ENCODE measurements at regions not wholly inside any gene's neighbourhood (a gene's known extent, or its start where the extent isn't known, plus 50 kb on each side); places are given as distances from the start of the nearest gene placed in this dataset.
"Not testable (repeated sequence)": the region's sequence is repeated elsewhere in the genome, so short reads cannot be mapped to it uniquely, and the experiment has no call there.

DNA sequence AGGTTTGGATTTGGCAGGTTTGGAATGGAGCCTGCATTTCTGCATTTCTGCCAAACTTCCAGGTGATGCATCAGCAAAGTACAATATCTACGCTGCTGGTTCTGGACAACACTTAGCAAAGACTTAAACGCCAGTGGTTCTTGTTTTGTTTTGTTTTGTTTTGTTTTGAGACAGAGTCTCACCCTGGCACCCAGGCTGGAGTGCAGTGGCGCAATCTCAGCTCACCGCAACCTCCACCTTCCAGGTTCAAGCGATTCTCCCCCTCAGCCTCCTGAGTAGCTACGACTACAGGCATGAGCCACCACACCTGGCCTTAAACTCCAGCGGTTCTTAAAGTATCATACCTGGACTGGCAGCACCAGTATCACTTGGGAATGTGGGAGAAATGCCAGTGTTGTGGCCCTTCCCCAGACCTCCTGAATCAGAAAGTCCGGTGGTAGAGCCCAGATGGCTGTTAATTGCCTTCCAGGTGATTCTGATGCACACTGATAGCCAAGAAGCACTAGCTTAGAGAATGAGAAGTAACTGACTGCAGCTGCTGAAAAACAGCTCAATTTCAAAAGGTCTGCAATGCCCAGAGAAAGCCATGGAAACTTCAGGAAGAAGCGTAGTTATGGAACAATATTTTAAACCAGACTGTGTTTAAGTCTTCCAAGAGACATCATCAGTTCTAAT, 114.8 kb upstream of the FOXN3 start:
- DNase-seq (ENCODE audit: low read depth in 2 of 2) = no peak

DNA sequence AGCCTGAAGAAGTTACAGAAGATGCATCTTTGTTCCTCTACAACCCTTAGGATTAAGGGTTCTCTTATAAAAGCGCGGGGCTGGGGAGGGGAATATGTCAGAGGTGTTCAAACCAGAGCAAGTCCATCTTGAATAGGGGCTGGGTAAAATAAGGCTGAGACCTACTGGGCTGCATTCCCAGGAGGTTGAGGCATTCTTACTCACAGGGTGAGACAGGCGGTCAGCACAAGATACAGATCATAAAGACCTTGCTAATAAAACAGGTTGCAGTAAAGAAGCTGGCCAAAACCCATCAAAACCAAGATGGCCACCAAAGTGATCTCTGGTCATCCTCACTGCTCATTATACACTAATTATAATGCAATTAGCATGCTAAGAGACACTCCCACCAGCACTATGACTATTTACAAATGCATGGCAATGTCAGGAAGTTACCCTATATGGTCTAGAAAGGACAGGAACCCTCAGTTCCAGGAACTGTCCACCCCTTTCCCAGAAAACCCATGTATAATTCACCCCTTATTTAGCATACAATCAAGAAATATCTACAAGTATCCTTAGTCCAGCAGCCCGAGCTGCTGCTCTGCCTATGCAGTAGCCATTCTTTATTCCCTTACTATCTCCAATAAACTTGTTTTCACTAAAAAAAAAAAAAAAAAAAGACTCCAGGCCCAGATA, 108.1 kb upstream of the FOXN3 start:
- DNase-seq (ENCODE audit: low read depth in 2 of 2) = no peak

DNA sequence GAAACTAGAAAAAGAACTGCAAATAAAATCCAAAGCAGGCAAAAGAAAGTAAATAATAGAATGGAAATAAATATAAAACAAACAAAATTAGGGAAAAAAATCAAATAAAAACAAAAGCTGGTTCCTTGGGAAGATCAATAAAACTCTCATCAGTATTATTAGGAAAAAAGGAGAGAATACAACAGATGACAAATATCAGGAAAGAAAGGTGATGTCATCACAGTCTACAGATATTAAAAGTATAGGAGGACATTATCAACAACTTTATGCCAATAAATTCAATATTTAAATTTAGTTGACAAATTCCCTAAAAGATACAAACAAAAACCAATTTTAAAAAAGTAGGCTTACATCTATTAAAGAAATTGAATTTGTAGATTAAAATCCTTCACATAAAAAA, 107.4 kb upstream of the FOXN3 start:
- no peak for DNase-seq (ENCODE audit: low read depth in 2 of 2)

DNA sequence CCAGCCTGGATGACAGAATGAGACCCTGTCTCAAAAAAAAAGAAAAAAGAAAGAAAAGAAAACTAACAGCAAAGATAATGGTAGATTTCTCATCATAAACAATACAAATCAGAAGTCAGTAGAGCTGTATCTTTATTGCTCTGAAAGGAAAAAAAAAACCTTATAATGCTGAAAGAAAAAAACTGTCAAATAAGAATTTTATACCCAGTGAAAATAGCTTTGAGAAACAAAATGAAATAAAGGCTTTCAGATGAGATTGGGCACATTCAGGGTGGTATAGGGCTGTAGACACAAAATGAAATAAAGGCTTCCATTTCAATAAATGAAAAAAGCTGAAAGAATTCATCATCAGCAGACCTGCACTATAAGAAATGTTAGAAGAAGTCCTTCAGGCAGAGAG, 105.0 kb upstream of the FOXN3 start:
- DNase-seq (ENCODE audit: low read depth in 2 of 2) = no peak

DNA sequence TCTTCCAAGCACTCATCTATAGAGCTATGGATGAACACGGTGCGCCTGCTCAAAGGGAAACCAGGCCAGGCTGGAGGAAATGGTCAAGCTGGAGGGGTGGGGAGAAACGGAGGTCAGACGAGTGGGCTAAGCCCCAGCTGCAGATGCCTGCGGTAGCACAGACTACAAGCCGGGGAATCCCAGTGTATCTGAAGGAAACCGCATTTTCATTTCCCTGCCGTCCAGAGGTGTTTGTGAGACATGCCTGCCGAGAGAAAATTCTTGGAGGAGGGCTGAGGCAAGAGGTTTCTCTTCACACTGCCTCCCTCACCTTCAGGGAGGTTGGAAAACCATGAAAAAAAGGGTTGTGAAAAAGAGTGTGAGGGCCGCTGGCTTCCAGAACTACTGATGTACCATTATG, 102.0 kb upstream of the FOXN3 start:
- DNase-seq (ENCODE audit: low read depth in 2 of 2) = no peak

DNA sequence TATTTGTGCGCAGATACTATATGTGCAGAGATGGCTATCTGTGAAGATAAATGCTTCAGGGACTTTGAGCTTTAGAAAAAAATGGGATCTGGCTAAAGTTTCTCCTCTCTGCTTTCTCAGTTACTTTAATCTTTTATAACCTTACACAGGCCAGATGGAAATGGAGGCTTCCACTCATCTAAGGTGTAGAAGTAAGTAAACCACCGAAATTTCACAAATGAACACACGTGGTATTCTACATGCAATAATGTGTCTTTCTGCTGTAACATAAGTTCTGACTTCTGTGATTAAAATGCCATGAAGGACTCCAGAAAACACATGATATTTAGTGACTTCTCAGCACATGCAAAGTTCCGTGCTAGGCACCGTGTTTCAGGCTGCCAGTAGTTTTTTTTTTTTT, 99.1 kb upstream of the FOXN3 start:
- DNase-seq (ENCODE audit: low read depth in 2 of 2) = no peak

DNA sequence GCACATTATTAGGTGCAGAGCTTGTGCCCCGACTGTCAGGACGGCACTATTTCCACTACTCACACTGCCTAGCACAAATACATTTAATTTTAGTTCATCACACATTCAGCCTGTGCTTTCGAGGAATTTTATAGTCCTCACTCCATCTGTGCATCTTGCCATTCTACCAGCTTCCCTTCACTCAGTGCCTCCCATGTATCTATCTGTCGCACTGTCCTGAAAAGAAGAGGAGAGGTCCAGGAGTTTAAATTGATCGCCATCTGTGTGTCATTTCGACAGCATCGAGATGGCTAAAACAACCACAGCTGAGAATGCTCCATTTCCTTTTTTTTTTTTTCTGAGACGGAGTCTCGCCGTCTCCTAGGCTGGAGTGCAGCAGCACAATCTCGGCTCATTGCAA, 97.6 kb upstream of the FOXN3 start:
- DNase-seq (ENCODE audit: low read depth in 2 of 2) = no peak

DNA sequence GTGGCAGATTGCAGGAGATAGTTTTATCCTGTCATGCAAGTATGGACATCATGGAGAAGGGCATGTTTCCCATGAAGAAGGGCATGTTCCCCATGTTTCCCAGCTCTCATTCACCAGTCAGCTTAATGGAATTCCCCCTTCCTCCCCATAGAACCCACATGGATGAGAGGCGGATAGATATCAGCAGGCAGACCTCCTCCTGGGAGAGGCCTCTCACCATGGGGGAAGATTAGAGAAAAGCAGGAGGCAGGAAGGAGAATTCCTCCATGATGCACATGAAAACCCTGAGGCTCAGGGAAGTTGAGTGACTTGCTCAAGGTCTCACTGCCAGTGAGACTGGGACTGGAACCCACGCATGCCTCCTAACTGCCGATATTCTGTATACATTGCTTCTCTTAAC, 92.9 kb upstream of the FOXN3 start:
- no peak for DNase-seq (ENCODE audit: low read depth in 2 of 2)

DNA sequence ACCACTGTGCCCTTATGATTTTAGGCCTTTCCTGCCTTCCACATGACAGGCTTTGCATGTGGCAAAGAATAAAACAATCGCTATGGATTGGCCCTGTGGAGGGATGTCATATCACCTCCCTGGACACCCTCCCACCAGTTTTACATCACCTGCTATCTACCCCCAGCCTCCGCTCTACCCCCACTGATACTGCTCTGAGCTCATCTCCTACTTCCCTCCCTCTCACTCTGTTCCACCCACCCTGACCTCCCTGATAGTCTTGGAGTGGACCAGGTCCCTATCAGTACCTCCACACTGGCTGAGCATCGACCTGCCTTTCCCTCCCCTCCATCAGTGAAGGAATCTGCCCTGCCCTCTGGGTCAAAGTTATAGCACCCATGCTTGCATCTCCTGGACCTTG, 91.8 kb upstream of the FOXN3 start:
- no peak for DNase-seq (ENCODE audit: low read depth in 2 of 2)

DNA sequence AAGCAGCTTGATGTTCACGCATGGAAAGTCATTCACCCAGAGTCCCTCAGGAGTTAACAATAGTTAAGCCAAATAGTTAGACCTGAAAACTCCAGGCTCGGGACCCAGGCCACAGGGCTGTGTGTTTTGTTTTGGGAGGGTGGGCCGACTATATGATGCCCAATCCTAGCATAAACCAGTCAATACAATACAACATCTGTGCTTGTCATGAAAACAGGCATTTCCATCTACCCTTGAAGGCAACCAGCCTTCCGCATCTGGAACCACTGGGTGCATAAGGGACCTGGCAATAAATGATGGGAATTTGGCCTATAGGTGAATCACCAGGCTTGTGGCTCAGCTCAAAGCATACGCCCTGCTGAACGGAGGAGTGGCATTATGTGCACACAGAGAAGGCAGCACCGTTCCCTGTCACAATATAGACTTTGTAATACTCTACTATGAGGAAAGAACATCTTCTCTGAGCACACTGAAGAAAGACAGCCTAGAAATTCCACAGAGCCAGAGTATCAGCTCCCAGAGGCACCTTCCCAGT, 91.0 kb upstream of the FOXN3 start:
- DNase-seq (ENCODE audit: low read depth in 2 of 2) = no peak

DNA sequence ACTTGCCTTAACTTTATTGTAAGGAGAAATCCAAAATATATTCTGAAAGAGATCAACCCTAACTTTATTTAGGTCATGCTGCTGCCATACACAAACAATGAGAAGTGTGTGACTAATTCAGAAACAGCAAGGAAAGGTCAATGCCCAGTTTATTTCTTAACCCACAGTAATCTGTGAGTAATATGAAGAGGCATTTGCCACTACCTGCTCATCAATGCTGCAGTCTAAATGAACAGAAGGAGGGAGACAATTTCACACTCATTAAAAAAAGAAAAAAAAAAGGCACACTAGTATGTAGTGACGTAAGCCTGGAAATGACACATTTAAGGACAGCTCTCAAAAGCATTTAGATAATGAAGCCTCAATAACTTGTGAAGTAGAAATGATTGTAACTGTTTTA, 90.5 kb upstream of the FOXN3 start:
- DNase-seq (ENCODE audit: low read depth in 2 of 2) = no peak

DNA sequence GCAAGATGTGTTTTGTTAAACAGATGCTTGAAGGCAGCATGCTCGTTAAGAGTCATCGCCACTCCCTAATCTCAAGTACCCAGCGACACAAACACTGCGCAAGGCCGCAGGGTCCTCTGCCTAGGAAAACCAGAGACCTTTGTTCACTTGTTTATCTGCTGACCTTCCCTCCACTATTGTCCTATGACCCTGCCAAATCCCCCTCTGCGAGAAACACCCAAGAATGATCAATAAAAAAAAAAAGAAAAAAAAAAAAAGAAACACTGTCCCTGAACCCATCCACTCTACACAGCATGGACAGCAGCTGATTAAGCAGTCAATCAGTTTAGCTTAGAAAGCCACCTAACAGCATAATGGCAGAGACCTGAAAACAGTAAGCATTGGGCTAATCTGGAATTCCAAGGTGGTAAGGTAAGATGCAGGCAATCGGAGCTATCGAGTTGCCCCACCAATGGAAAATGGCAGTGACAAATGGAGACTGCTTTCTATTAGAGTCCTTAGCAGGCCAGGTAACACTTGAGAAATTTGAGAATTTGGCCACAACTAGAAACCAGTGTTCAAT, 89.9 kb upstream of the FOXN3 start:
- not testable (repeated sequence) for DNase-seq (ENCODE audit: low read depth in 2 of 2)

DNA sequence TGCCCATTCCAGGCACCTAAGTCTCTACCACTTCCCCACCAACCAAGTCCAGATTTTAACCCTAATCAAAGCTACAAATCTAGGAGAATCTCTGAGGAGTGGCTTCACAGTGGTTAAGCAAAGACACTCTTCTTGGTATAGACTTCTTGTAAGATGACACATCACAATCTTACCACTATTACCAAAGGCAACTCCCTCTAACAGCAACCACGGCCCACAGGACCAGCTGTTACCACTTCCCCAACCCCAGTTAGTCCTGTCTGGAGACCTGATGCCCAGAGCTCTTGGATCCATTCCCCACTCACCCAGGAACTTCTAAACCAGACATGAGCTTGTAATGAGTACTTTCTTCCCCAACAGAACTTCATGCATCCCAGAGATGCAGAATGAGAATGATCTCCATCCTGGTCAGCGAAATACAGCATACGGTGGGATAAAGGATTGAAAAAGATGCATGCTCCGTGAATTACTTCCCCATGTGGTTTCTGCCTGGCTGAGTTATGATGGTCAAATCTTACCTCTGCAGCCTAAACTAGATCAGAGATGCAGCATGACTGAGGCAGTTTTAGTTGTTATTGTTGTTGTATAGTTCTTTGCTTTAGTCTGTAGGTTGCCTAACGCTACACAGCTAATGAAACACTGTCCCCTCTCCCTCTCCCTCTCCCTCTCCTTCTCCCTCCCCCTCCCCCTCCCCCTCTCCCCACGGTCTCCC, 87.7 kb upstream of the FOXN3 start:
- DNase-seq (ENCODE audit: low read depth in 2 of 2) = peak in 1 of 2 donors; percentile 16

DNA sequence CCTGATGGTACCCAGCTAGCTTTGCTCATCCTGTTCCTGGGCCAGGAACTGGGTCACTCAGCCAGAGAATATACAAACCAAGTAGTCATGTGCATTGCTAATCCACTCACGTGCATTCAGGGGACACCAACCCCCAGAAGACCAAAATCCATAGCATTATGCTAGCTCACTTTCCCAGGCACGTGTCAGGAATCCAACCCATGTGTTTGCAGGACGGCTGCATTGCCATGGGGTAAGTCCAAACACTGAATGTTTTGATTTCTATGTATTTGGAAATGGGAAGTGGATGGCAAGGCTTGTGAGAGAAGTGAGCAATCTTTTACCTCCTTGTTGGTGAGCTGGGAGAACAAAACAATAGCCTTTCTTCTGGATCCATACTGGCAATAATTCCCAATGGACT, 87.1 kb upstream of the FOXN3 start:
- no peak for DNase-seq (ENCODE audit: low read depth in 2 of 2)

DNA sequence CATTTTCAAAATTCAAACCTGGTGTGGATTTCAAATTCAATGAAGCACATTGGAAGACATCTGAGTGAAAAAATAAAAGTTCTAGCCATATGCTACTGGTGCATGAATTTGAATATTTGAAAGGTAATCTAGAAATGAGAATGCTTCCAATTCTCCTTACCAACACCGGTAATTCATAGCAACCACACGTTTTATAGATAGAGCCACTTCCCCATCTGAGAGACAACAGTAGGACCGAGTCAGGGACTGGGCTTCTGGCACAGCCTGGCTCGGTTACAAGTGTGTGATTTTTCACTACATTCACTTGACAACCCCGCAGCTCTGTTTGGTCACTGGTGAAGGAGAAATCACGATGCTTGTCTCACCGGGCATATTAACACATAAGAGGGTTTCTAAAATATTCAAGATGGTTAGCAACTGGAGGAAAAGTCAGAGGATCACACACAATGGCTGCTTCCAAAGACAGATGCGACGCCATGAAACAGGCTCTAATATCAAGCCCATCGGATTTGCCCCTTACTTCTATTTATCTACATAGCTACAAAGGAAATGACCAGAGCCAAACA, 86.5 kb upstream of the FOXN3 start:
- DNase-seq (ENCODE audit: low read depth in 2 of 2) = no peak

DNA sequence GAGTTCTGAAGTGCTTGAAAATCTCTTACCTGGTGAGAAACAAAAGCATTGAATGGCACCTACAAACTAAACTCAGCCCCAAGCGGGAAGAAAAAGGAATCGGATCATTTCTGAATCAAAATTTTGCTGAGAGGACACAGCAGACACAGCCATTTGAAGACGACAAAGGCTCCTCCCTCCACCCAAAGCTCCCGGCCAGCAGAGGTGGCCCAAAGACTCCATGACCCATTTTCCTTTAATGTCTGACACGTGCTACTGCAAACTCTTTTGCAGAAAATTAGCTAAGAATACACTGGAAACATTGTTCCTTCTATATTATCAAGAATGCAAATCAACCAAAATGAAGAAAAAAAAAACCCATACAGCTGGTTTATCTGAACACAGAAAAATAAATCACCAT, 85.9 kb upstream of the FOXN3 start:
- no peak for DNase-seq (ENCODE audit: low read depth in 2 of 2)

DNA sequence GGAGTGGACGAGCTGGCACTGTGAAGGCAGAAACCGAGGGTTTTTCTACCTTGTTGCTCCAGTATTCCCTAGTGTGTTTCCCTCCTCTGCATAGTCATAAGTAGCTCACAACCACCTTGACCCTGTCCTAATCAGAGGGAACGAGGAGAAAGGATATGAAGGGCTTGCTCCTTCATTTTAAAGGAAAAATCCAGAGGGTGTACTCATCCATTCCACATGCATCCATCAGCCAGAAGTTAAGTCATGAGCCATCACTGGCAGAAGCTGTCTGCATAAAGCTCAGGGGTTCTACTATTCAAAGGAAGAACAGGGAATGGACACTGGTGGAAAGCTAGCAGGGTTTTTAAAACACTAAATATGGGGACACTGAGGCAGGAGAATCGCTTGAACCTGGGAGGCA, 84.3 kb upstream of the FOXN3 start:
- DNase-seq (ENCODE audit: low read depth in 2 of 2) = no peak

DNA sequence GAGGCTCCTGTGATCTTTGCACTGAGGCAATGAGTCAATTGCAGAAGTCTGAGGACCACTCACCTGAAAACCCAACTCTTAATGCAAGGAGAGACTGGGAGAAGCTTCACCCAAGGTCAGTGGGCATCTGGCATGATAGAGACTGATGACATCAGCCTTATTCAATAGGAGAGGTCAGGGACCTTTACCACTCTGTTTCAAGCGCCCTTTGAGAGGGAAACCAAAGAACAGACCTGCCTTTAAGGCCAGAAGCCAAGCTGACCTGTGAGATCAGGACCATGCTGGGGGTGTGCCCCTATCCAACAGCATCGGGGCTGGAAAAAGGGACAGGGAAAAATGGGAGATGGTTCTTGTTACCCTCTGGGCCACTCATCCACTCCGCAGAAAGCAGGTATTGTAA, 83.3 kb upstream of the FOXN3 start:
- DNase-seq (ENCODE audit: low read depth in 2 of 2) = no peak

DNA sequence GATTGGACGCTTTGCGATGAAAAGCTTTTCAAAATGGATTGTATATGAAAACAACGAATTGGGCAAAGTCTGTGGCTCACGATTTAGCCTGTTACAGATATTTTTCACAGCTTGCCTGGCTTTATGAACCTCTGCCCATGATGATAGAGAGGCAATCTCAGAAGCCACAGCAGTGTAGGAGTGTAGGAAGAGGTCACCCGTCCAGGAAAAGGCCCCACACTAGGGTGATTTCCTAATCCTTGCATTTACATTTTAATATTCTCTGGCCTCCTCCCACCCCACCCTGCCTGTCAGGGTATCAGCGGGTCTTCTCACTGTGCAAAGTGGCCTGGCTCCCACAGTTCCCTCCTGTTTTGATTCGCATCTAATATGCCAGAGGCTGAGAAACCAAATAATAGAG, 81.8 kb upstream of the FOXN3 start:
- DNase-seq (ENCODE audit: low read depth in 2 of 2) = no peak

DNA sequence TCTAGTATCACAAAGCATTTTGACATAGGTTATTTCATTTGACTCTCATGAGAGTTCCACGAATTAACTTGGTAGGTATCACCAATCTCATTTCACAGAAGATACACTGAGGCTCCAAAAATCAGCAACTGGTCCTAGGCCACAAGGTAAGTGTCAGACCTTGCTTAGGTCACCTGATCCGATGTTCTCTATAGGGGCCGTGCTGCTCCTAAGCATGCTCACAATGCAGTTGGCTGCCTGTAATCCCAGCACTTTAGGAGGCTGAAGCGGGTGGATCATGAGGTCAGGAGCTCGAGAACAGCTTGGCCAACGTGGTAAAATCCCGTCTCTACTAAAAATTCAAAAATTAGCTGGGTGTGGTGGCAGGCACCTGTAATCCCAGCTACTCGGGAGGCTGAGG, 78.7 kb upstream of the FOXN3 start:
- DNase-seq (ENCODE audit: low read depth in 2 of 2) = no peak

DNA sequence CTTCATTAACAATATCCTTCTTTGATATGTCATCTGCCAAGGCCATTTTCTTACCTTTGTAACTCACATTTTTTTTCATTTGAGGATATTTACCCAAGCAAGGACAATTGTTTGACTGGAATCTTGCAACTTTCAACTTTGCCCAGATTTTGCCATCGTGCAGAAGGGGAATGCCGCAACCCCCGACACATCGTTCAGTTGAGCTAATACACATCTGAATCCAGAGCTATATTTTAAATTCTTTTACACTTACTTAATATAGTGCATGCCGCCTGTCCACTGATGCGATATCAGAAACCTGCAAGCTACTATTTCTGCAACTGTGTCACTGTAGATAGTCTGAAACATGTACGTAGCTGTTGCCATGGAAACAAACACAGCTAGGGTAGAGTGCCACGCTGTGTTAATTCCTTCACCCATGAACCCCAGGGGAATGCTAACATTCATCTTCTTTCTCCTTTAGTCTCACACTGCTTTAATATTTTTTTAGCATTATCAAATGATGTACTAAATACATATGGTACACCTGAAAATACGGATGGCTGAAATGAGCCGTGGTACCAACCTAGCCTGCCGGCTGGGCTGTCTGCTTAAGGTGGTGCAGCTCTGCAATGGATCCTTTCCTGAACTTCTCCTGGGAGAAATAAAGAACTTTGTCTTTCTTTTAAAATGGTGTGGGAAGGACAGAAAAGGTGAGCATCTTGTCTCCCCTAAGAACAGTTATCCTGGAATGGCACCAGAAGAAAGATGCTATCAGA, 77.0 kb upstream of the FOXN3 start:
- no peak for DNase-seq (ENCODE audit: low read depth in 2 of 2)

DNA sequence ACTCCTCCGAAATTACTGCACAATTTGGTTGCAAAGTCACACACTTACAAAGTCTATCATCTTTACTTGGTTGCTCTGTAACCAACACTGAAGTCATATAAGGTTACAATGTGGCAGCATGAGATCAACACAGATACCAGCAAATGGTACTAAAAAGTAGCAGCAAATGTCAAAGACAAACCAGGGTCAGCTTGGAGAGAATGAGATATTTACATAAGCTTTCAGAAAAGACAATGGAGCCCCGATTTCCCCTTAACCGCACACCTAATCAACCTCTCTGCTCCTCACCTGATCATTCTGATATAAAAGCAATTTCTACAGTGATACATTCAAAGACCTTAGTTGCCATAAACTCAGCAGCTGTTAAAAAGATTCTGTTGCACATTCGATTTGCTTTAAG, 76.4 kb upstream of the FOXN3 start:
- DNase-seq (ENCODE audit: low read depth in 2 of 2) = no peak

Data from stimulated activated CD8-positive, alpha-beta memory T cell treated with anti-CD3 and anti-CD28 coated beads, Interleukin-2, amount 100 ng/mL, for 48 hours (primary cell).